GM12874 (cell line): ENCODE measurements at regions not wholly inside any gene's neighbourhood (a gene's known extent, or its start where the extent isn't known, plus 50 kb on each side); places are given as distances from the start of the nearest gene placed in this dataset.

Source experiments
- CTCF ChIP-seq: IDR thresholded peaks from 2 replicates; pipeline ENCODE4 v1.5.1; 2011; ENCODE audit warnings: low read depth, mild to moderate bottlenecking, control low read depth, low read length, moderate library complexity; ENCODE audit not compliant: insufficient read depth

- no peak for TF ChIP-seq CTCF
Observed at GRCh38 chr2:40546439-40547191, 94.7 kb upstream of the SLC8A1 start.

- no peak for TF ChIP-seq CTCF
Observed at GRCh38 chr2:40548521-40548920, 96.6 kb upstream of the SLC8A1 start.

GRCh38 chr2:40550085-40550484, 98.2 kb upstream of the SLC8A1 start:
- no peak for TF ChIP-seq CTCF

GRCh38 chr2:40551081-40551480, 99.2 kb upstream of the SLC8A1 start:
- TF ChIP-seq CTCF = no peak

GRCh38 chr2:40554665-40555294, 102.9 kb upstream of the SLC8A1 start:
- peak; percentile 79 for TF ChIP-seq CTCF

GRCh38 chr2:40556293-40556692, 104.4 kb upstream of the SLC8A1 start:
- no peak for TF ChIP-seq CTCF

- TF ChIP-seq CTCF = no peak
Observed at GRCh38 chr2:40556739-40557138, 104.8 kb upstream of the SLC8A1 start.
